SH-SY5Y (cell line): ENCODE measurements at regions not wholly inside any gene's neighbourhood (a gene's known extent, or its start where the extent isn't known, plus 50 kb on each side); places are given as distances from the start of the nearest gene placed in this dataset.

Experiments
- GATA2 ChIP-seq: IDR thresholded peaks from 2 replicates; pipeline ENCODE4 v1.6.1; 2011; ENCODE audit warnings: mild to moderate bottlenecking, low read depth, low read length
- GATA3 ChIP-seq: IDR thresholded peaks from 2 replicates; pipeline ENCODE4 v1.6.1; 2011; ENCODE audit warnings: low read depth, mild to moderate bottlenecking, low read length, moderate library complexity

DNA sequence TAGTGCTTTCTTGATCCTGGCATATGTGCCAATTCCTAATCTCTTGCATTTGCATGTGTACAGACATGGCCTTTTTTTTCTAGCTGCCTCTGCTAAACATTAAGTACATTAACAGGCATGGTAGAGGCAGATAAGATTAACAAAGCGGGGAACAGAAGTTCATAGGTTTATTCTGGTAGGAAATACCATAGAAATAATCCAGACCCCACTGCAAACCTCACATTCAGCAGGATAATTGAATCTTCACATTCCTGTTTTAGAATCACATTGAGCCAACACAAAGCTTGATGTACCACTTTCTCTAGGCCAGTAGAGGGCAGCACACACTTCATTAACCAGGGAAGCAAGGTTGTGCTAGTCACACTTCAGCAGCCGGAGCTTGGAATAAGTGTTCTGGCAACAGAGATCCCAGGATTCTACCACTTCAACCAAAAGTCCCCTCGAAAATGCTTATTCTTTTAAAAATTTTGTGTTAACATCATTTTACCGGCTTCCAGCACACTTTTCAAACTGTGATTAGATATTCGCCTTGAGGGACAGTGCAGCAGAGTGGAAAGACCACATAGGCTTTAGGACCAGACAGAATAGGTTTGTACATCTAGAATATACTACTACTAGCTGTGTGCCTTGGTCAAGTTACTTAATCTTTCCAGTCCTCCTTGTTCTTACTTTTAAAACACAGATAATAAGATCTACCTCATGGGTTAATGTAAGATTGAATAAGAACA lies 420.2 kb upstream of the CHST9 start:
- TF ChIP-seq GATA3 (peak; percentile 72), GATA2 (peak; percentile 76; the same call in 1 of the 2 replicates)
